NCI-H345 treated with DMSO at 0.1 percent for 48 hours (cell line): ENCODE measurements at regions not wholly inside any gene's neighbourhood (a gene's known extent, or its start where the extent isn't known, plus 50 kb on each side); places are given as distances from the start of the nearest gene placed in this dataset.
"Not testable (repeated sequence)": the region's sequence is repeated elsewhere in the genome, so short reads cannot be mapped to it uniquely, and the experiment has no call there.

Experiments
- DNase-seq: peaks from one replicate; lab custom pipeline; 2025; ENCODE audit not compliant: unreplicated experiment; lab: John Stamatoyannopoulos, UW

- no peak for DNase-seq
Measured at GRCh38 chr1:19591482-19592091, 52.5 kb upstream of the NBL1 start.

- DNase-seq = no peak
Measured at GRCh38 chr1:19585507-19585906, 58.6 kb upstream of the NBL1 start.

GRCh38 chr1:19582318-19582717 lies 61.8 kb upstream of the NBL1 start:
- peak; percentile 1 for DNase-seq

GRCh38 chr1:19581381-19581780 lies 62.7 kb upstream of the NBL1 start:
- no peak for DNase-seq

- no peak for DNase-seq
Measured at GRCh38 chr1:19577561-19577960, 66.5 kb upstream of the NBL1 start.

- no peak for DNase-seq
Measured at GRCh38 chr1:19577036-19577435, 67.1 kb upstream of the NBL1 start.

- no peak for DNase-seq
Measured at GRCh38 chr1:19569786-19570185, 74.3 kb upstream of the NBL1 start.

GRCh38 chr1:19567041-19567440 lies 77.1 kb upstream of the NBL1 start:
- DNase-seq = no peak

- no peak for DNase-seq
Measured at GRCh38 chr1:19564366-19564765, 79.0 kb upstream of the CAPZB start.

GRCh38 chr1:19563324-19564097 lies 78.2 kb upstream of the CAPZB start:
- no peak for DNase-seq

- no peak for DNase-seq
Measured at GRCh38 chr1:19562847-19563246, 77.5 kb upstream of the CAPZB start.

GRCh38 chr1:19560480-19560879 lies 75.1 kb upstream of the CAPZB start:
- DNase-seq = no peak

- no peak for DNase-seq
Measured at GRCh38 chr1:19559641-19560040, 74.3 kb upstream of the CAPZB start.

GRCh38 chr1:19557609-19558051 lies 72.3 kb upstream of the CAPZB start:
- DNase-seq = no peak

- no peak for DNase-seq
Measured at GRCh38 chr1:19554090-19554489, 68.8 kb upstream of the CAPZB start.

- no peak for DNase-seq
Measured at GRCh38 chr1:19552291-19553010, 67.1 kb upstream of the CAPZB start.

GRCh38 chr1:19551837-19552236 lies 66.5 kb upstream of the CAPZB start:
- DNase-seq = not testable (repeated sequence)

GRCh38 chr1:19550437-19550836 lies 65.1 kb upstream of the CAPZB start:
- DNase-seq = not testable (repeated sequence)

GRCh38 chr1:19547814-19548213 lies 62.5 kb upstream of the CAPZB start:
- no peak for DNase-seq

- no peak for DNase-seq
Measured at GRCh38 chr1:19536519-19536918, 51.2 kb upstream of the CAPZB start.

- no peak for DNase-seq
Measured at GRCh38 chr1:19535214-19535613, 49.9 kb upstream of the CAPZB start.
